WTC11 (cell line): ENCODE measurements at regions not wholly inside any gene's neighbourhood (a gene's known extent, or its start where the extent isn't known, plus 50 kb on each side); places are given as distances from the start of the nearest gene placed in this dataset.

Experiments used
- ATAC-seq: fragments of 200-7000 bp; cut with Tn5 transposase; 2 replicates; pipeline ENCODE4 v1.10.0; 2021; ENCODE audit warnings: mild to moderate bottlenecking, moderate library complexity
- CTCF ChIA-PET: fragments of 300-600 bp; sonication (Branson Sonifier 250); formaldehyde crosslinking; loops from one replicate; lab custom pipeline; 2021; ENCODE audit warnings: antibody characterized with exemption; lab: Charles Lee
- POLR2A ChIA-PET: fragments of 350-600 bp; sonication (Branson Sonifier 250); formaldehyde crosslinking; loops from one replicate; lab custom pipeline; 2021; ENCODE audit warnings: antibody characterized with exemption; lab: Charles Lee
- DNase-seq: peaks from one replicate; pipeline ENCODE4 v3.0.0; 2021; ENCODE audit warnings: low spot score
- H3K27ac Mint-ChIP-seq: 2 replicates; pipeline ENCODE4 v1.8.0; 2021; ENCODE audit warnings: mixed read lengths
- H3K27me3 Mint-ChIP-seq: 2 replicates; pipeline ENCODE4 v1.8.0; 2021; ENCODE audit warnings: low read depth, mild to moderate bottlenecking, moderate library complexity, mixed read lengths
- H3K36me3 Mint-ChIP-seq: 2 replicates; pipeline ENCODE4 v1.8.0; 2021; ENCODE audit warnings: mixed read lengths
- H3K4me1 Mint-ChIP-seq: 2 replicates; pipeline ENCODE4 v1.8.0; 2022; ENCODE audit warnings: mixed read lengths
- H3K4me3 Mint-ChIP-seq: 2 replicates; pipeline ENCODE4 v1.8.0; 2021; ENCODE audit warnings: mild to moderate bottlenecking, moderate library complexity, mixed read lengths
- H3K9me3 Mint-ChIP-seq: 2 replicates; pipeline ENCODE4 v1.8.0; 2021; ENCODE audit warnings: mixed read lengths
- AR ChIP-seq: fragments of 250-450 bp; sonication (Bioruptor Pico); IDR thresholded peaks from 2 replicates; pipeline ENCODE4 v1.9.0; 2021; ENCODE audit warnings: mild to moderate bottlenecking
- CBFB ChIP-seq: sonication (generic); formaldehyde crosslinking; IDR thresholded peaks from 2 replicates; pipeline ENCODE4 v1.8.1; 2022; ENCODE audit warnings: mild to moderate bottlenecking, low read depth, missing genetic modification reagents
- ELF4 ChIP-seq: sonication (generic); formaldehyde crosslinking; IDR thresholded peaks from 2 replicates; pipeline ENCODE4 v1.8.1; 2022; ENCODE audit warnings: low read depth, mild to moderate bottlenecking, moderate library complexity, missing genetic modification reagents
- FOXJ3 ChIP-seq: sonication (generic); formaldehyde crosslinking; IDR thresholded peaks from 2 replicates; pipeline ENCODE4 v1.9.0; 2021; ENCODE audit warnings: missing genetic modification reagents, mild to moderate bottlenecking, borderline replicate concordance
- FOXK1 ChIP-seq: sonication (generic); formaldehyde crosslinking; IDR thresholded peaks from 2 replicates; pipeline ENCODE4 v1.8.0; 2022; ENCODE audit warnings: mild to moderate bottlenecking, moderate library complexity, missing genetic modification reagents
- GRHL2 ChIP-seq: fragments of 250-450 bp; sonication (Bioruptor Pico); IDR thresholded peaks from 2 replicates; pipeline ENCODE4 v1.8.0; 2022; ENCODE audit warnings: mild to moderate bottlenecking, moderate library complexity; ENCODE audit not compliant: insufficient replicate concordance, severe bottlenecking
- GTF2I ChIP-seq: fragments of 250-450 bp; sonication (Bioruptor Pico); conservative IDR thresholded peaks from 2 replicates; pipeline ENCODE4 v1.4.0; 2021; ENCODE audit warnings: mild to moderate bottlenecking
- HMGA2 ChIP-seq: fragments of 250-450 bp; sonication (Bioruptor Pico); IDR thresholded peaks from 2 replicates; pipeline ENCODE4 v1.4.0; 2021; ENCODE audit warnings: mild to moderate bottlenecking, moderate library complexity
- MXD4 ChIP-seq: fragments of 250-450 bp; sonication (Bioruptor Pico); IDR thresholded peaks from 2 replicates; pipeline ENCODE4 v1.8.0; 2021; ENCODE audit warnings: mild to moderate bottlenecking, moderate library complexity, borderline replicate concordance
- NFATC4 ChIP-seq: fragments of 250-450 bp; sonication (Bioruptor Pico); IDR thresholded peaks from 2 replicates; pipeline ENCODE4 v1.9.0; 2021; ENCODE audit warnings: mild to moderate bottlenecking
- NR3C1 ChIP-seq: sonication (generic); formaldehyde crosslinking; conservative IDR thresholded peaks from 2 replicates; pipeline ENCODE4 v1.8.1; 2023; ENCODE audit warnings: low read depth, mild to moderate bottlenecking, missing genetic modification reagents
- RELA ChIP-seq: sonication (generic); formaldehyde crosslinking; IDR thresholded peaks from 2 replicates; pipeline ENCODE4 v1.8.1; 2022; ENCODE audit warnings: missing genetic modification reagents, mild to moderate bottlenecking, borderline replicate concordance
- RORB ChIP-seq: fragments of 250-450 bp; sonication (Bioruptor Pico); IDR thresholded peaks from 2 replicates; pipeline ENCODE4 v1.9.0; 2021; ENCODE audit warnings: mild to moderate bottlenecking
- STAT6 ChIP-seq: sonication (generic); formaldehyde crosslinking; conservative IDR thresholded peaks from 2 replicates; pipeline ENCODE4 v1.8.1; 2023; ENCODE audit warnings: mild to moderate bottlenecking, low read depth, missing genetic modification reagents, moderate library complexity
- TEAD4 ChIP-seq: sonication (generic); formaldehyde crosslinking; IDR thresholded peaks from 2 replicates; pipeline ENCODE4 v1.8.0; 2022; ENCODE audit warnings: mild to moderate bottlenecking, missing genetic modification reagents
- ZNF219 ChIP-seq: sonication (generic); formaldehyde crosslinking; IDR thresholded peaks from 2 replicates; pipeline ENCODE4 v1.8.0; 2023; ENCODE audit warnings: missing genetic modification reagents, mild to moderate bottlenecking, borderline replicate concordance
- ZNF317 ChIP-seq: sonication (generic); formaldehyde crosslinking; IDR thresholded peaks from 2 replicates; pipeline ENCODE4 v1.8.1; 2023; ENCODE audit warnings: low read depth, mild to moderate bottlenecking, moderate library complexity, missing genetic modification reagents, borderline replicate concordance
- ZNF532 ChIP-seq: fragments of 250-450 bp; sonication (Bioruptor Pico); IDR thresholded peaks from 2 replicates; pipeline ENCODE4 v1.9.0; 2021; ENCODE audit warnings: mild to moderate bottlenecking, borderline replicate concordance
- ZNF671 ChIP-seq: fragments of 250-450 bp; sonication (Bioruptor Pico); IDR thresholded peaks from 2 replicates; pipeline ENCODE4 v1.8.0; 2021; ENCODE audit warnings: mild to moderate bottlenecking
- TF ChIP-seq, protein P1 (sequence below): fragments of 250-450 bp; sonication (Bioruptor Pico); IDR thresholded peaks from 2 replicates; pipeline ENCODE4 v2.1.2; 2022; ENCODE audit warnings: mild to moderate bottlenecking, moderate library complexity
- TF ChIP-seq, protein P2 (sequence below): sonication (generic); formaldehyde crosslinking; IDR thresholded peaks from 2 replicates; pipeline ENCODE4 v1.8.0; 2023; ENCODE audit warnings: missing genetic modification reagents
- TF ChIP-seq, protein P3 (sequence below): sonication (generic); formaldehyde crosslinking; IDR thresholded peaks from 2 replicates; pipeline ENCODE4 v1.8.1; 2022; ENCODE audit warnings: mild to moderate bottlenecking, moderate library complexity, missing genetic modification reagents

DNA sequence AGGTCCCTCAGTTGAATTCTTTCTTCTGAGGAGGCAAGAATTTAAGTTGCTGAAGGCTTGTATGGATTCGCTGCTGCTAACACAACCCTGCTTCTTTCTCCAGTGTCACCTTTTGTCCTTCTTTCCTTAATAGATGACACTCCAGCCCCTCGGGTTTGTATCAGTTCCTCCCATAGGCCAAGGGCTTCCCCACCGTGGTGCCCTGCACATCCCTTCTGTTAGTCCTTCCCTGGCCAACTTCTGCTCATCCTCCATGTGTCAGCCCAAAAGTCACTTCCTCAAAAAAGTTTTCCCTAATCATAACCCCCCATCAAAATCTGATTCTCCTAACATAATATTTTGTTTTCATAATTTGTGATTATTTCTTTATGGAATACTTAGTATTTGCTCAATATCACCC lies 190.4 kb downstream of the RHOU start (continued):
- TF ChIP-seq RORB (CRISPR knock-in tag) (no peak), CBFB (CRISPR knock-in tag) (no peak), MXD4 (CRISPR knock-in tag) (no peak), GRHL2 (CRISPR knock-in tag) (no peak), ELF4 (CRISPR knock-in tag) (no peak), STAT6 (no peak), TEAD4 (CRISPR knock-in tag) (no peak), HMGA2 (CRISPR knock-in tag) (no peak), ZNF532 (CRISPR knock-in tag) (no peak), FOXJ3 (CRISPR knock-in tag) (no peak), AR (CRISPR knock-in tag) (no peak), RELA (no peak)
- TF ChIP-seq, protein P1, sequence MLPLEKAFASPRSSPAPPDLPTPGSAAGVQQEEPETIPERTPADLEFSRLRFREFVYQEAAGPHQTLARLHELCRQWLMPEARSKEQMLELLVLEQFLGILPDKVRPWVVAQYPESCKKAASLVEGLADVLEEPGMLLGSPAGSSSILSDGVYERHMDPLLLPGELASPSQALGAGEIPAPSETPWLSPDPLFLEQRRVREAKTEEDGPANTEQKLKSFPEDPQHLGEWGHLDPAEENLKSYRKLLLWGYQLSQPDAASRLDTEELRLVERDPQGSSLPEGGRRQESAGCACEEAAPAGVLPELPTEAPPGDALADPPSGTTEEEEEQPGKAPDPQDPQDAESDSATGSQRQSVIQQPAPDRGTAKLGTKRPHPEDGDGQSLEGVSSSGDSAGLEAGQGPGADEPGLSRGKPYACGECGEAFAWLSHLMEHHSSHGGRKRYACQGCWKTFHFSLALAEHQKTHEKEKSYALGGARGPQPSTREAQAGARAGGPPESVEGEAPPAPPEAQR (CRISPR knock-in tag) = no peak

- peaks cover 48% of the 10 kb centered on the region for H3K9me3 Mint-ChIP-seq
- H3K4me1 Mint-ChIP-seq = peaks cover 3% of the 10 kb centered on the region
- ChIA-PET POLR2A (no interaction called here), CTCF (no interaction called here)
- no peak for DNase-seq
- H3K27me3 Mint-ChIP-seq = peaks cover 10% of the 10 kb centered on the region
- no peak overlapping the region for H3K27ac Mint-ChIP-seq
- H3K4me3 Mint-ChIP-seq = no peak overlapping the region
- ATAC-seq = no peak
- peaks cover 14% of the 10 kb centered on the region for H3K36me3 Mint-ChIP-seq
- TF ChIP-seq NR3C1 (CRISPR knock-in tag) = no peak
- TF ChIP-seq, protein P2, sequence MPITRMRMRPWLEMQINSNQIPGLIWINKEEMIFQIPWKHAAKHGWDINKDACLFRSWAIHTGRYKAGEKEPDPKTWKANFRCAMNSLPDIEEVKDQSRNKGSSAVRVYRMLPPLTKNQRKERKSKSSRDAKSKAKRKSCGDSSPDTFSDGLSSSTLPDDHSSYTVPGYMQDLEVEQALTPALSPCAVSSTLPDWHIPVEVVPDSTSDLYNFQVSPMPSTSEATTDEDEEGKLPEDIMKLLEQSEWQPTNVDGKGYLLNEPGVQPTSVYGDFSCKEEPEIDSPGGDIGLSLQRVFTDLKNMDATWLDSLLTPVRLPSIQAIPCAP (CRISPR knock-in tag) = no peak
- TF ChIP-seq FOXK1 (CRISPR knock-in tag) = no peak
- no peak for TF ChIP-seq ZNF671
- no peak for TF ChIP-seq NFATC4 (CRISPR knock-in tag)
- TF ChIP-seq ZNF219 = no peak
- no peak for TF ChIP-seq GTF2I (CRISPR knock-in tag)
- TF ChIP-seq, protein P3, sequence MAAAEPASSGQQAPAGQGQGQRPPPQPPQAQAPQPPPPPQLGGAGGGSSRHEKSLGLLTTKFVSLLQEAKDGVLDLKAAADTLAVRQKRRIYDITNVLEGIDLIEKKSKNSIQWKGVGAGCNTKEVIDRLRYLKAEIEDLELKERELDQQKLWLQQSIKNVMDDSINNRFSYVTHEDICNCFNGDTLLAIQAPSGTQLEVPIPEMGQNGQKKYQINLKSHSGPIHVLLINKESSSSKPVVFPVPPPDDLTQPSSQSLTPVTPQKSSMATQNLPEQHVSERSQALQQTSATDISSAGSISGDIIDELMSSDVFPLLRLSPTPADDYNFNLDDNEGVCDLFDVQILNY (CRISPR knock-in tag) = no peak
- TF ChIP-seq ZNF317 (CRISPR knock-in tag) = no peak
- no peak for TF ChIP-seq AR (CRISPR knock-in tag)
Measured at GRCh38 chr1:228927421-228927820, 192.1 kb downstream of the RHOU start.
